Karpas-422 (cell line): ENCODE measurements at regions not wholly inside any gene's neighbourhood (a gene's known extent, or its start where the extent isn't known, plus 50 kb on each side); places are given as distances from the start of the nearest gene placed in this dataset.

ENCODE experiments used
- DNase-seq: peaks from one replicate; pipeline ENCODE4 v3.0.0-alpha.2; 2015
- H2AFZ ChIP-seq: fragments of 200-600 bp; sonication (generic); 2 replicates; pipeline ENCODE4 v1.6.1; 2014; ENCODE audit warnings: antibody characterized with exemption, low read length, mixed read lengths
- H3K27ac ChIP-seq: fragments of 200-600 bp; sonication (generic); 2 replicates; pipeline ENCODE4 v1.5.1; 2014; ENCODE audit warnings: mild to moderate bottlenecking, low read length, moderate library complexity
- H3K27me3 ChIP-seq: fragments of 200-600 bp; sonication (generic); 2 replicates; pipeline ENCODE4 v1.6.1; 2014; ENCODE audit warnings: low read length, mixed read lengths
- H3K36me3 ChIP-seq: fragments of 200-600 bp; sonication (generic); 2 replicates; pipeline ENCODE4 v1.6.1; 2014; ENCODE audit warnings: low read length, mixed read lengths; ENCODE audit not compliant: insufficient read depth
- H3K4me1 ChIP-seq: fragments of 200-600 bp; sonication (generic); 2 replicates; pipeline ENCODE4 v1.6.1; 2014; ENCODE audit warnings: mild to moderate bottlenecking, low read length, mixed read lengths
- H3K4me2 ChIP-seq: fragments of 200-600 bp; sonication (generic); 2 replicates; pipeline ENCODE4 v1.6.1; 2014; ENCODE audit warnings: low read length, low read depth, mild to moderate bottlenecking; ENCODE audit not compliant: poor library complexity, severe bottlenecking
- H3K4me3 ChIP-seq: fragments of 200-600 bp; sonication (generic); 2 replicates; pipeline ENCODE4 v1.5.1; 2014; ENCODE audit warnings: mild to moderate bottlenecking, antibody characterized with exemption, low read length, mixed read lengths
- H3K79me2 ChIP-seq: fragments of 200-600 bp; sonication (generic); 2 replicates; pipeline ENCODE4 v1.6.1; 2014; ENCODE audit warnings: mild to moderate bottlenecking, low read length, mixed read lengths
- H3K9ac ChIP-seq: fragments of 200-600 bp; sonication (generic); 2 replicates; pipeline ENCODE4 v1.6.0; 2014; ENCODE audit warnings: low read length
- H3K9me2 ChIP-seq: fragments of 200-600 bp; sonication (generic), shearing (Covaris generic); replicated peaks from 2 replicates; pipeline ENCODE4 v1.6.0; 2014; ENCODE audit warnings: mild to moderate bottlenecking, low read length, moderate library complexity; ENCODE audit not compliant: insufficient read depth
- H3K9me3 ChIP-seq: fragments of 300-700, 200-600 bp; sonication (generic); 2 replicates; pipeline ENCODE4 v1.6.1; 2014; ENCODE audit warnings: low read length, mixed read lengths
- H4K20me1 ChIP-seq: fragments of 200-600 bp; sonication (generic); 2 replicates; pipeline ENCODE4 v1.6.1; 2014; ENCODE audit warnings: mild to moderate bottlenecking, antibody characterized with exemption, low read length, low read depth; ENCODE audit not compliant: insufficient read depth

GRCh38 chr3:55124371-55124770, 196.5 kb upstream of the LRTM1 start:
- H3K27me3 ChIP-seq: no peaks in the 10 kb centered on the region
- no peaks in the 10 kb centered on the region for H4K20me1 ChIP-seq
- H2AFZ ChIP-seq: no peak overlapping the region
- H3K4me1 ChIP-seq: no peaks in the 10 kb centered on the region
- no peaks in the 10 kb centered on the region for H3K79me2 ChIP-seq
- H3K4me3 ChIP-seq: no peak overlapping the region
- H3K9me3 ChIP-seq: no peaks in the 10 kb centered on the region
- DNase-seq: no peak
- no peaks in the 10 kb centered on the region for H3K9me2 ChIP-seq
- no peak overlapping the region for H3K4me2 ChIP-seq
- H3K27ac ChIP-seq: no peak overlapping the region
- H3K9ac ChIP-seq: no peak overlapping the region
- no peaks in the 10 kb centered on the region for H3K36me3 ChIP-seq
